Common myeloid progenitor, CD34-positive (primary cell): ENCODE measurements at regions not wholly inside any gene's neighbourhood (a gene's known extent, or its start where the extent isn't known, plus 50 kb on each side); places are given as distances from the start of the nearest gene placed in this dataset.

Source experiments
- CTCF ChIA-PET: fragments of 350-600 bp; sonication (Branson Sonifier 250); formaldehyde crosslinking; loops from one replicate; lab custom pipeline; 2021; ENCODE audit warnings: antibody characterized with exemption; lab: Charles Lee
- POLR2A ChIA-PET: fragments of 350-600 bp; sonication (Branson Sonifier 250); formaldehyde crosslinking; loops from one replicate; lab custom pipeline; 2021; ENCODE audit warnings: antibody characterized with exemption; lab: Charles Lee
- DNase-seq, 3 donors: peaks; one replicate each; pipeline versions ENCODE4 v3.0.0 to v3.0.0-alpha.2; 2013
- H3K27ac ChIP-seq, 2 experiments: 1 replicate in 1 of 2; 2 replicates in 1 of 2; pipeline ENCODE4 v1.7.0; 2013; ENCODE audit warnings: inconsistent platforms in 2 of 2, low read length in 2 of 2, mild to moderate bottlenecking in 2 of 2, low read depth in 1 of 2, moderate library complexity in 1 of 2; ENCODE audit not compliant: severe bottlenecking in 2 of 2, insufficient read depth in 1 of 2, poor library complexity in 1 of 2
- H3K27me3 ChIP-seq, 5 experiments: replicated peaks in 2 of 5; 1 replicate in 3 of 5; 2 replicates in 2 of 5; pipeline versions ENCODE4 v1.6.1 to v1.7.0; 2013; ENCODE audit warnings: low read length in 4 of 5, mild to moderate bottlenecking in 2 of 5, moderate library complexity in 2 of 5, inconsistent platforms in 1 of 5; ENCODE audit not compliant: insufficient read depth in 5 of 5, control insufficient read depth in 4 of 5
- H3K36me3 ChIP-seq, 4 experiments: 1 replicate in 2 of 4; 2 replicates in 2 of 4; pipeline versions ENCODE4 v1.6.1 to v1.7.0; 2013; ENCODE audit warnings: low read length in 3 of 4, control low read depth in 1 of 4, mild to moderate bottlenecking in 1 of 4; ENCODE audit not compliant: control insufficient read depth in 4 of 4, insufficient read depth in 4 of 4
- H3K4me1 ChIP-seq, 4 experiments: 1 replicate in 3 of 4; 2 replicates in 1 of 4; pipeline versions ENCODE4 v1.6.1 to v1.7.1; 2013; ENCODE audit warnings: low read length in 3 of 4, mild to moderate bottlenecking in 3 of 4, control low read depth in 1 of 4, inconsistent platforms in 1 of 4, moderate library complexity in 1 of 4; ENCODE audit not compliant: control insufficient read depth in 4 of 4, insufficient read depth in 4 of 4; ENCODE audit errors: control extremely low read depth in 1 of 4
- H3K4me3 ChIP-seq, 7 experiments: 1 replicate in 4 of 7; 2 replicates in 3 of 7; pipeline versions ENCODE4 v1.5.1 to v1.7.0; 2013; ENCODE audit warnings: mild to moderate bottlenecking in 7 of 7, low read length in 6 of 7, moderate library complexity in 6 of 7, inconsistent platforms in 2 of 7, low read depth in 2 of 7, control low read depth in 1 of 7; ENCODE audit not compliant: insufficient read depth in 4 of 7, control insufficient read depth in 1 of 7; ENCODE audit errors: extremely low read depth in 1 of 7
- H3K9me3 ChIP-seq, 5 experiments: 1 replicate in 4 of 5; 2 replicates in 1 of 5; pipeline versions ENCODE4 v1.6.1 to v1.7.1; 2013; ENCODE audit warnings: low read length in 4 of 5, mild to moderate bottlenecking in 2 of 5, inconsistent platforms in 1 of 5, low read depth in 1 of 5, moderate library complexity in 1 of 5; ENCODE audit not compliant: control insufficient read depth in 4 of 5, insufficient read depth in 2 of 5; ENCODE audit errors: control extremely low read depth in 1 of 5
- WGBS: methylation state at CpG from one replicate; pipeline ENCODE4 v1.1.5; 2013; ENCODE audit not compliant: insufficient coverage; 5-methylcytosine and 5-hydroxymethylcytosine counted together

DNA sequence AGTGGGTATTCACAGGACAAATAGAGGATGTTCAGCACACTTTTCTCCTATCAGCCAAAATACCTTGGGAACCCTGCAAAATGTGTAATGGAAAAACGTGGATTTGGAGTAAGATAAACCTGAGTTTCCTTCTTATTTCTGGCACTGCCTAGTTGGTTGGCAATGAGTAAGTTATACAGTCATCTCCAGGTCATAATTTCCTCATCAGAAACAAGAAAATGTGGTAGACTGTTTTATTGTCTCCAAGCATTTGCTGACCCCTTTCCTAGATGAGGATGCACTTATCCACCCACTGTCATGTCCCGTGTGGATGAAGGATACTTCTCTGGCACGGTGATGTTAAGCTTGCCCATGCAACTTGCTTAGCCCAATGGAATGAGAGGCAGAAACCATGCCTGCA is 458.0 kb downstream of the KIF2B start:
- CTCF ChIA-PET = no interaction called here
- Histone ChIP-seq H3K4me3 (no peak overlapping the region), H3K27ac (no peak overlapping the region), H3K9me3 (no peaks in the 10 kb centered on the region), H3K27me3 (no peaks in the 10 kb centered on the region), H3K36me3 (no peaks in the 10 kb centered on the region), H3K4me1 (no peaks in the 10 kb centered on the region)
- DNase-seq = no peak
- POLR2A ChIA-PET = no interaction called here
- 100% methylated on average over 2 of the region's 3 CpGs for WGBS

DNA sequence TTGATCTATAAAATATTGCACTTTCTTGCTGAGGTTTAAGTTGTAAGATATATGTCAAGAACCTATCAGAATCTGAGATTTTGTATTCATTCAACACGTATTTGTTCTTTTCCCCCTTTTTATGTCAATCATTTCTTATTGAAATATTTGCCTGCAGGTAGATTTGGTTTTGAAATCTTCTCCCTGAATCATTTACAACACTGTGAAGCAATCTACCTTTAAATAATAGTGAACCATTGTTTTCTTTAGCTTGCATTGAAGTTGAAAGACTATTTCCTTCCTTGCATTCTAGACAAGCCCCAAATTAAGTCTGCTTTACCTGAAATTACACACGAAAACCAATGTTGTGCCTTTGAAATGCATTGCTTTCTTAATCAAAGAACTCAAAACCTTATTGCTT is 460.2 kb downstream of the KIF2B start:
- H3K9me3 ChIP-seq = no peaks in the 10 kb centered on the region
- no peaks in the 10 kb centered on the region for H3K27me3 ChIP-seq
- POLR2A ChIA-PET = no interaction called here
- H3K4me1 ChIP-seq = no peaks in the 10 kb centered on the region
- 88% methylated on average over 1 of the region's 2 CpGs for WGBS
- no peaks in the 10 kb centered on the region for H3K36me3 ChIP-seq
- no peak for DNase-seq
- H3K27ac ChIP-seq = no peak overlapping the region
- H3K4me3 ChIP-seq = no peak overlapping the region
- CTCF ChIA-PET = no interaction called here

DNA sequence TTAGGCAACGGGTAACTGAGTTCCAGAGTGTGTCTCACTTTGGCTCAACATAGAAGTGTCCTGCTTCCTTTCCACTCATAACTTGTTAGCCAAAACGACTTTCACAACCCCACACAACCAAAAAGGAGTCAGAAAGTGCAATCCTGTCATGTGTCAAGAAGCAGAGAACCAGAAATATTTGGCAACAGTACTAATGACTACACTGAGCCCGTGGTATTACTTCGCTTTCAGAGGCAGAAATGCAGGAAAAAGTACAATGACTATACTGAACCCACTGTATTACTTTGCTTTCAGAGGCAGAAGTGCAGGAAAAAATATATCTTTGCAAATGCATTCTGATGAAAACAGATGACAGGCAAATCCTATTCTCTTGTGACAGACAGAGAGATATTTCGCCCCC is 484.6 kb downstream of the KIF2B start:
- no peak for DNase-seq
- no peaks in the 10 kb centered on the region for H3K4me1 ChIP-seq
- H3K9me3 ChIP-seq = no peaks in the 10 kb centered on the region
- WGBS = 84% methylated on average over 5 of the region's 5 CpGs
- H3K27ac ChIP-seq = no peak overlapping the region
- H3K36me3 ChIP-seq = no peaks in the 10 kb centered on the region
- CTCF ChIA-PET = no interaction called here
- no peaks in the 10 kb centered on the region for H3K27me3 ChIP-seq
- H3K4me3 ChIP-seq = no peak overlapping the region
- POLR2A ChIA-PET = no interaction called here

DNA sequence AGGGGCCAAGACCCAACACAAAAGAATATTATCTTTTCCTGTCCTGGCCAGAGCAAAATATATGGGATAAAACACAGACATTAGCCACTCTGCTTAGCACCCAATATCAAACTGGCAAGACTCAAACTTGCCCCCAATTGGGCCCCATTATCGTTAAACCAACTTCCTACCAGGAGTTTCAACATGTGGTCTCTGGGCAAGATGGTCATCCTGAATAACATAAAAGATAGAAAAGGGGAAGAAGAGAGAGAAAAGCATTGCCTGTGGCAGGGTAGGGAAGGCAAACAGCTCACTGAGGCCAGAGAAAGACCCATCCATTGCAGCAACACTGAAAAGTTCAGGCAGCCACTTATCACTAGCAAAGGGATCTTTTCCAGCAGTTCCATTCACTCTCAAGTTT is 502.1 kb downstream of the KIF2B start:
- POLR2A ChIA-PET = no interaction called here
- no peak for DNase-seq
- no peak overlapping the region for H3K27ac ChIP-seq
- H3K4me3 ChIP-seq = no peak overlapping the region
- CTCF ChIA-PET = no interaction called here
- H3K4me1 ChIP-seq = no peaks in the 10 kb centered on the region
- no CpG with 5 or more reads among the region's 1 CpG for WGBS
- H3K9me3 ChIP-seq = peaks cover 0 to 5% (median 0%) of the 10 kb centered on the region in 5 experiments
- H3K36me3 ChIP-seq = no peaks in the 10 kb centered on the region
- no peaks in the 10 kb centered on the region for H3K27me3 ChIP-seq

DNA sequence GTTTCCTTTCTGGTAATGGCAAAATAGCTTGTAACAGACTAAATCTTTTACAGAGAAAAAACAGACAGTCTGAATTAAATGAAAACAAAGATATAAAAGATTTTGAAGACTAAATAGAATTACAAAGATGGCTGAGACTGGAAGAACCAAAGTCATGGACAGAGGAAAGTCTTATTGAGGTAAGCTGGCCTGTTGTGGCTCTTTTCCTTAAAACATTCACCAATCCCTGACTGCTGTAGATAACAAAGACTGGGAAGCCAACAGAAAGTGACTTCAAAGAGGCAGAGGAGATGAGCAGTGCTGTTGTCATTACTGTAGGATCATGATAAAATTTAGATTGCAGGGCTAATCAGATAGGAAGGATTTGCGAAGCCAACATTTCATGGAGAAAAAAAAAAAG is 517.0 kb downstream of the KIF2B start:
- Histone ChIP-seq H3K4me1 (no peaks in the 10 kb centered on the region), H3K27ac (no peak overlapping the region), H3K9me3 (no peaks in the 10 kb centered on the region), H3K27me3 (no peaks in the 10 kb centered on the region), H3K4me3 (no peak overlapping the region), H3K36me3 (no peaks in the 10 kb centered on the region)
- ChIA-PET CTCF (no interaction called here), POLR2A (no interaction called here)
- no peak for DNase-seq
- WGBS = 87% methylated on average over 1 of the region's 1 CpG

DNA sequence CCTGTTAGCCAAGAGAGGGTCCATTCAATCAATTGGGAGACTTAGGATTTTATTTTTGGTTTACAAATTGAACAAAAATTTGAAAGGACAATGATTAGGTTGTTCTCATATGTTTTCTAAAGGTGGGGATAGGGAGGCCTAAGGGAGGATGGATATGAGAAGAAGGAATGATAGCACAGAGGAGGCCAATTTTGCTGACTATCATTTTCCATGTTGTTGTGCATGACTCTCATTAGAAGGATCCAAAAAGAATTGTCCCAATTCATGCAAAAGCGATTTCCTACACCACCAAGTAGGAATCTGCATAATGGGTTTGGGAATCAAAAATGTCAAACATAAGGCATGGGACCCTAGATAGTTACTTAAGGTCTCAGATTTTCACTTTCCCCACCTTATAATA is 524.8 kb downstream of the KIF2B start:
- POLR2A ChIA-PET = no interaction called here

DNA sequence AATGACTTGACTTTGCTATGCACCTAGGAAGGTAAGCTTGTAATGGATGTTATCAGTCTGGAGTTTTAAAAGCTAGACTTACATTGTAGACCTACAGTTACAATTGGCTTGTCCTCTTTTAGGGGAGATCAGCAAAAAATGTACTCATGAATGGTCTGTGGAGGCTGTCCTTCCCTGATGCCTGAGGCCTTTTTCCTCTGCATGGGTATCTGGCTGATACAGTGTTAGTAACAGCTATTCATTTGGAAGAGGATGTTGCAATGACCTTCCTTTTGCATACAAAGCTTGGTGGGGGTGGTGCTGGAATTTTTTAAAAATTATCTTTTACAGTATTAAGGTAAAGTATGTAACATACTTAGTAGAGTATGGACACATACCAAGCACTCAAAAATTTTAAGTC is 525.5 kb downstream of the KIF2B start:
- no peaks in the 10 kb centered on the region for H3K36me3 ChIP-seq
- CTCF ChIA-PET = interaction anchor here (1.4 kb wide), 1 partner anchor 12 kb away, joined by 3 read pairs; no protein-coding TSS in a partner anchor
- POLR2A ChIA-PET = no interaction called here
- no peaks in the 10 kb centered on the region for H3K4me1 ChIP-seq
- no peak overlapping the region for H3K4me3 ChIP-seq
- DNase-seq = no peak
- H3K27me3 ChIP-seq = no peaks in the 10 kb centered on the region
- H3K9me3 ChIP-seq = no peaks in the 10 kb centered on the region
- H3K27ac ChIP-seq = no peak overlapping the region

More for the DNA sequence above, 524.8 kb downstream of the KIF2B start:
- H3K4me1 ChIP-seq = no peaks in the 10 kb centered on the region
- H3K27ac ChIP-seq = no peak overlapping the region
- no peak for DNase-seq
- no CpG with 5 or more reads among the region's 1 CpG for WGBS
- no peaks in the 10 kb centered on the region for H3K9me3 ChIP-seq
- CTCF ChIA-PET = no interaction called here
- H3K36me3 ChIP-seq = no peaks in the 10 kb centered on the region
- no peak overlapping the region for H3K4me3 ChIP-seq
- H3K27me3 ChIP-seq = no peaks in the 10 kb centered on the region
